ENCODE measurements at regions not wholly inside any gene's neighbourhood (a gene's known extent, or its start where the extent isn't known, plus 50 kb on each side); places are given as distances from the start of the nearest gene placed in this dataset.

DNA sequence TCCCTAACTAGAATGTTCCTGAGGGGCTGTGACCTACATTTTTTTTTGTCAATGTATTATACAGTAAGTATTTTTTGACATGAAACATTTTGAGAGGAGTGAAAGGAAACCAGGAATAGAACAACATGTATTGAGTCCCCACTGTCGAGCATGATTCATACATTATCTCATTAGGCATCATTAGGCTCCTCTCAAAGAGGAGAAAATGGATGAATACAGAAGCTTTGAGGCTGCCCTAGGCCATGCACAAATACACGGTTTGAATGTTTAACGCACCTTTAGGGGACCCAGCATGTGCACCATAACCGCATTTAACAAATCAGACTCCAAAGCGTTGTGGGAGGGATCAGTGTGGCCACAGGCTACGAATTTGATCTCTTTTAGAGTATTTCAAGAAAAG is 87.8 kb downstream of the TBXT start:
- TF ChIP-seq, protein P1, sequence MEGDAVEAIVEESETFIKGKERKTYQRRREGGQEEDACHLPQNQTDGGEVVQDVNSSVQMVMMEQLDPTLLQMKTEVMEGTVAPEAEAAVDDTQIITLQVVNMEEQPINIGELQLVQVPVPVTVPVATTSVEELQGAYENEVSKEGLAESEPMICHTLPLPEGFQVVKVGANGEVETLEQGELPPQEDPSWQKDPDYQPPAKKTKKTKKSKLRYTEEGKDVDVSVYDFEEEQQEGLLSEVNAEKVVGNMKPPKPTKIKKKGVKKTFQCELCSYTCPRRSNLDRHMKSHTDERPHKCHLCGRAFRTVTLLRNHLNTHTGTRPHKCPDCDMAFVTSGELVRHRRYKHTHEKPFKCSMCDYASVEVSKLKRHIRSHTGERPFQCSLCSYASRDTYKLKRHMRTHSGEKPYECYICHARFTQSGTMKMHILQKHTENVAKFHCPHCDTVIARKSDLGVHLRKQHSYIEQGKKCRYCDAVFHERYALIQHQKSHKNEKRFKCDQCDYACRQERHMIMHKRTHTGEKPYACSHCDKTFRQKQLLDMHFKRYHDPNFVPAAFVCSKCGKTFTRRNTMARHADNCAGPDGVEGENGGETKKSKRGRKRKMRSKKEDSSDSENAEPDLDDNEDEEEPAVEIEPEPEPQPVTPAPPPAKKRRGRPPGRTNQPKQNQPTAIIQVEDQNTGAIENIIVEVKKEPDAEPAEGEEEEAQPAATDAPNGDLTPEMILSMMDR (IDR thresholded peaks at IDR 0.05) = no peak
- Histone ChIP-seq H3K4me3 (no peak overlapping the region), H3K4me1 (no peaks in the 10 kb centered on the region), H3K9ac (ENCODE audit: low read depth in 2 of 2, low read length in 2 of 2) (no peak overlapping the region), H3K27ac (no peak overlapping the region), H3K27me3 (no peaks in the 10 kb centered on the region), H3K9me3 (no peaks in the 10 kb centered on the region), H3K36me3 (no peaks in the 10 kb centered on the region)
- DNase-seq = no peak
- intact Hi-C loops (cut with DNase I) = no loop called here

DNA sequence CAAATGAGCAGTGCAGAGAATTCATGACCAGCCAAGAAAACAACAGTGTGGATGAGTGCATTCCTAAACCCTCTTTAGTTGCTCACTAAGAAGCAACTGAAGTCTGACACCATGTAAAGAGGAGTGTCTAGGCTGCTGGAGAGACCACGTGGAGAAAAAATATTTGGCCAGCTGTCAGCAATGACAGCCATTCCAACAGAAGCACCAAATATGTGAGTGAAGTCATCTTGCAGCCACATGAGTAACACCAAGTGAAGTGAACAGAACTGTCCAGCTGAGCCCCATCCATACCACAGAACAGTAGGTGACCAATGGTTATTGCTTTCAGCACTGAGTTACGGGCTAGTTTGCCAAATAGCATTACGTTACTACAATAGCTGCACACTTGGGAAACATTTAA is 89.4 kb downstream of the TBXT start:
- Histone ChIP-seq H3K36me3 (no peaks in the 10 kb centered on the region), H3K4me1 (no peaks in the 10 kb centered on the region), H3K4me3 (no peak overlapping the region), H3K27ac (no peak overlapping the region), H3K9me3 (no peaks in the 10 kb centered on the region), H3K27me3 (no peaks in the 10 kb centered on the region), H3K9ac (ENCODE audit: low read depth in 2 of 2, low read length in 2 of 2) (no peak overlapping the region)
- TF ChIP-seq, protein P1 (IDR thresholded peaks at IDR 0.05) = no peak
- DNase-seq = no peak
- intact Hi-C loops (cut with DNase I) = no loop called here

DNA sequence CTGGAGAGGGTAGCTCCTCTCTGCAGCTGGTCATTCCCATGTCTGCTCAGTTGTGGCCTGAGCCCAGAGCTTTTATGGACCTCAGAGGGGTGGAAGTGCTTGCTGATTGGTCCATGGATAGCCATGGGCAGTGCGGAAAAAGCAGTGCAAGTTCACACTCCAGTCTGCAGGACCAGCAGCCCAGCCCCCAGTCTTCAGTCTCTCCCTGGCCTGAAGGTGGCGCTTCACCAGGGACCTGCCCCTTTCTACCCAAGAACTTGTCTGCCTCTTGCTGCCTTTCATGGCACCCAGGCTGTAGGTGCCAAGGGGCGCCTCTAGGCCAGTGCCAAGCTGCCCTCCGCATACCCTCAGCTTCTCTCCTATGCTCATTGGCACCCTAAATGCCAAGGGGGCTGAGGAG is 91.0 kb downstream of the TBXT start:
- Histone ChIP-seq H3K27ac (no peak overlapping the region), H3K27me3 (no peaks in the 10 kb centered on the region), H3K36me3 (no peaks in the 10 kb centered on the region), H3K4me3 (no peak overlapping the region), H3K9ac (ENCODE audit: low read depth in 2 of 2, low read length in 2 of 2) (no peak overlapping the region), H3K4me1 (no peaks in the 10 kb centered on the region), H3K9me3 (no peaks in the 10 kb centered on the region)
- DNase-seq = no peak
- intact Hi-C loops (cut with DNase I) = no loop called here
- TF ChIP-seq, protein P1 (IDR thresholded peaks at IDR 0.05) = no peak

DNA sequence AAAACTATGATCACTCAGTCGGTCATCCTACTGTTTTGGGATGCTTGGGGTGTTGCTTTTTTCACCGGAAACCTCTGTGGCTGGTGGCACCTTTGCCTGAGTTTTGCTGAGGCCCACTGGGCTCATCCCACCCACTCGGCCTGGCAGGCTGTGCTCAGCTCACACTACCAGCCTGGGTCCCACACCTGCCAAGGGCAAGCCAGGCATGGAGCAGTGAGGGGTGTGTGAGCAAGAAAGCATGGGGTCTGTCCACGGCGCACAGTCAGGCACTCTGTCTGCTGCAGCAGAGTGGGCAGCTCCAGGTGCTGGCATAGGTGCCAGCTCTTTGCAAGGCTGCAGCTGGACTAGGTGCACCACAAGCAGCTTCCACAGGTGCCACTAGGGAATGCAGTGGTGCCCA is 91.7 kb downstream of the TBXT start:
- no peak overlapping the region for H3K27ac ChIP-seq

DNA sequence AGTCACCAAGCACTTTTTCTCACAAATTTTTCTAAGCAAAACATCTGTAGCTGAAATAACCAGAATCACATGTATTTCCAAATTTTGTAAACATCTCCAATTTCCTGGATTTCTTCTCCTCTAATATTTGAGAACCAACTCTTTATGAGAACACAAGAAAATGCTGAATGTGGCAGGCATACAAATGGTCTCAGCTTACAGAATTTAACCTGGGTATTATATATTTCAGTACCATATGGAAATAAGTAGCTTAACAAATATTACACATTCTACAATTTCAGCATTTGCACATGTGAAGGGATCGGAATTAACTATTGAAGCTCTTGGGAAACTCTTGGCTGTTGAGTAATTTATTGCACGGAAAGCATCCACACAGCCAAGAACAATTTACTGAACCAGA is 92.5 kb downstream of the TBXT start:
- intact Hi-C loops (cut with DNase I) = no loop called here
- H3K36me3 ChIP-seq = no peaks in the 10 kb centered on the region
- H3K4me3 ChIP-seq = no peak overlapping the region
- no peaks in the 10 kb centered on the region for H3K27me3 ChIP-seq
- DNase-seq = no peak
- no peak overlapping the region for H3K9ac ChIP-seq (ENCODE audit: low read depth in 2 of 2, low read length in 2 of 2)
- H3K27ac ChIP-seq = no peak overlapping the region
- H3K4me1 ChIP-seq = no peaks in the 10 kb centered on the region
- H3K9me3 ChIP-seq = no peaks in the 10 kb centered on the region
- TF ChIP-seq, protein P1 (IDR thresholded peaks at IDR 0.05) = no peak

More for the DNA sequence above, 91.7 kb downstream of the TBXT start:
- Histone ChIP-seq H3K4me3 (no peak overlapping the region), H3K27me3 (no peaks in the 10 kb centered on the region), H3K4me1 (no peaks in the 10 kb centered on the region), H3K9me3 (no peaks in the 10 kb centered on the region), H3K36me3 (no peaks in the 10 kb centered on the region), H3K9ac (ENCODE audit: low read depth in 2 of 2, low read length in 2 of 2) (no peak overlapping the region)
- intact Hi-C loops (cut with DNase I) = no loop called here
- TF ChIP-seq, protein P1 (IDR thresholded peaks at IDR 0.05) = no peak
- no peak for DNase-seq

DNA sequence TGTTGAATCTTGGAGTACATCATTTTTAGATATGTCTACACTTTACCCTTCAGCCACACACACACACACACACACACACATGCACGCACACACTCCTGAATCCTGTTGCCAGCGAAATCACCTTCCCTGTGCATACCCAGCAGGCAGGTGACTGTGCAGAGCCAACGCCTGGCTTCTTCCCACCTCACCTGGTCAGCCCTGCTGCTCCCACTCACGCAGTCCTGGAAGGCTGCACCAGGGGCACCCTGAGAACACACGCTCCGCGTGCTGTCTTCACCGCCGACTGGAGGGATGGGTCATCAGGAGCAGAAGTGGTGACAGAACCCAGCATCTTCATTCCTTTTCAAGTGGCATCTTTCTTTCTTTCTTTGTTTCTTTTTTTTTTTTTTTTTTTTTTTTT is 94.6 kb downstream of the TBXT start:
- Histone ChIP-seq H3K36me3 (no peaks in the 10 kb centered on the region), H3K4me3 (no peak overlapping the region), H3K4me1 (no peaks in the 10 kb centered on the region), H3K9ac (ENCODE audit: low read depth in 2 of 2, low read length in 2 of 2) (no peak overlapping the region), H3K27ac (no peak overlapping the region), H3K27me3 (no peaks in the 10 kb centered on the region), H3K9me3 (no peaks in the 10 kb centered on the region)
- no peak for DNase-seq
- TF ChIP-seq, protein P1 (IDR thresholded peaks at IDR 0.05) = no peak
- intact Hi-C loops (cut with DNase I) = no loop called here

All from colonic mucosa (tissue), 4 donors.